HepG2 (cell line): ENCODE measurements at regions not wholly inside any gene's neighbourhood (a gene's known extent, or its start where the extent isn't known, plus 50 kb on each side); places are given as distances from the start of the nearest gene placed in this dataset.

Source experiments
- CEBPB ChIP-seq: IDR thresholded peaks from 2 replicates; pipeline ENCODE4 v1.6.1; 2011; ENCODE audit warnings: low read depth, low read length, improper control_type of control experiment, borderline replicate concordance
- CEBPG ChIP-seq: IDR thresholded peaks from 2 replicates; pipeline ENCODE4 v1.6.1; 2016
- FOXJ3 ChIP-seq: sonication (generic); formaldehyde crosslinking; IDR thresholded peaks from 2 replicates; pipeline ENCODE4 v1.4.0; 2020; ENCODE audit warnings: missing genetic modification reagents, mild to moderate bottlenecking, borderline replicate concordance
- GATAD2A ChIP-seq: IDR thresholded peaks from 2 replicates; pipeline ENCODE4 v1.6.1; 2016
- HMG20A ChIP-seq: IDR thresholded peaks from 2 replicates; pipeline ENCODE4 v1.6.1; 2016; ENCODE audit warnings: borderline replicate concordance
- HMG20B ChIP-seq: conservative IDR thresholded peaks from 2 replicates; pipeline ENCODE4 v1.6.1; 2016; ENCODE audit warnings: missing genetic modification reagents, missing compliant biosample characterization
- IRF9 ChIP-seq: sonication (generic); formaldehyde crosslinking; IDR thresholded peaks from 2 replicates; pipeline ENCODE4 v1.8.0; 2022; ENCODE audit warnings: missing genetic modification reagents, mild to moderate bottlenecking, borderline replicate concordance
- ISL2 ChIP-seq: sonication (generic); formaldehyde crosslinking; IDR thresholded peaks from 2 replicates; pipeline ENCODE4 v1.5.0; 2020; ENCODE audit warnings: missing genetic modification reagents
- NFE2L2 ChIP-seq: fragments of 150-350 bp; IDR thresholded peaks from 2 replicates; pipeline ENCODE4 v1.6.1; 2014; ENCODE audit warnings: low read length
- NFRKB ChIP-seq: fragments of 450-650 bp; IDR thresholded peaks from 2 replicates; pipeline ENCODE4 v1.6.1; 2017
- NR2F1 ChIP-seq, 2 experiments: fragments of 450-650 bp in 1 of 2; formaldehyde crosslinking in 1 of 2; IDR thresholded peaks; 2 replicates each; pipeline versions ENCODE4 v1.5.0 to v1.6.1; 2016 to 2020; ENCODE audit warnings: mild to moderate bottlenecking in 1 of 2, missing compliant biosample characterization in 1 of 2, missing genetic modification reagents in 1 of 2, moderate library complexity in 1 of 2
- PLSCR1 ChIP-seq: sonication (generic); formaldehyde crosslinking; IDR thresholded peaks from 2 replicates; pipeline ENCODE4 v1.5.0; 2020; ENCODE audit warnings: missing genetic modification reagents, mild to moderate bottlenecking, borderline replicate concordance
- RCOR2 ChIP-seq: IDR thresholded peaks from 2 replicates; pipeline ENCODE4 v1.6.1; 2016; ENCODE audit warnings: missing biosample characterization, missing genetic modification reagents
- SOX13 ChIP-seq, 3 experiments: fragments of 450-650 bp in 1 of 3; sonication (generic) in 1 of 3; formaldehyde crosslinking in 1 of 3; IDR thresholded peaks in 2 of 3; conservative IDR thresholded peaks in 1 of 3; 2 replicates each; pipeline versions ENCODE4 v1.5.0 to v1.6.1; 2016 to 2020; ENCODE audit warnings: antibody characterized with exemption in 1 of 3, mild to moderate bottlenecking in 1 of 3, missing compliant biosample characterization in 1 of 3, missing genetic modification reagents in 1 of 3, moderate library complexity in 1 of 3
- SOX6 ChIP-seq, 2 experiments: fragments of 450-650 bp in 1 of 2; sonication (generic) in 1 of 2; formaldehyde crosslinking in 1 of 2; IDR thresholded peaks; 2 replicates each; pipeline versions ENCODE4 v1.4.0 to v1.6.1; 2017 to 2020; ENCODE audit warnings: antibody characterized with exemption in 1 of 2, mild to moderate bottlenecking in 1 of 2, missing genetic modification reagents in 1 of 2
- SRSF9 ChIP-seq: fragments of 200-400 bp; formaldehyde crosslinking; IDR thresholded peaks from 2 replicates; pipeline ENCODE4 v1.6.1; 2018; ENCODE audit warnings: borderline replicate concordance, mild to moderate bottlenecking, low read depth, low read length; ENCODE audit not compliant: insufficient read depth, poor library complexity, severe bottlenecking
- TBX3 ChIP-seq: fragments of 450-650 bp; IDR thresholded peaks from 2 replicates; pipeline ENCODE4 v1.6.1; 2017; ENCODE audit warnings: antibody characterized with exemption, mild to moderate bottlenecking, inconsistent platforms, borderline replicate concordance
- TGIF2 ChIP-seq: IDR thresholded peaks from 2 replicates; pipeline ENCODE4 v1.6.1; 2016; ENCODE audit warnings: control low read depth, missing compliant biosample characterization
- ZBTB3 ChIP-seq: sonication (generic); formaldehyde crosslinking; IDR thresholded peaks from 2 replicates; pipeline ENCODE4 v1.4.0; 2020; ENCODE audit warnings: low read depth, mild to moderate bottlenecking, moderate library complexity, missing genetic modification reagents, borderline replicate concordance
- ZFP90 ChIP-seq: sonication (generic); formaldehyde crosslinking; IDR thresholded peaks from 2 replicates; pipeline ENCODE4 v1.8.0; 2022; ENCODE audit warnings: missing genetic modification reagents, mild to moderate bottlenecking, inconsistent platforms, borderline replicate concordance
- ZMYM2 ChIP-seq: sonication (generic); formaldehyde crosslinking; IDR thresholded peaks from 2 replicates; pipeline ENCODE4 v1.8.0; 2022; ENCODE audit warnings: mild to moderate bottlenecking, missing genetic modification reagents
- ZNF362 ChIP-seq: sonication (generic); formaldehyde crosslinking; IDR thresholded peaks from 2 replicates; pipeline ENCODE4 v1.4.0; 2020; ENCODE audit warnings: missing genetic modification reagents, mild to moderate bottlenecking, borderline replicate concordance
- TF ChIP-seq, protein P1 (sequence below): sonication (generic); formaldehyde crosslinking; IDR thresholded peaks from 2 replicates; pipeline ENCODE4 v1.5.1; 2020; ENCODE audit warnings: mild to moderate bottlenecking, missing genetic modification reagents
- TF ChIP-seq, protein P2 (sequence below): sonication (generic); formaldehyde crosslinking; IDR thresholded peaks from 2 replicates; pipeline ENCODE4 v1.5.0; 2020; ENCODE audit warnings: missing genetic modification reagents, mild to moderate bottlenecking, borderline replicate concordance

- TF ChIP-seq SOX6 (IDR thresholded peaks at IDR 0.05) (no peak), SOX6 (CRISPR knock-in tag; IDR thresholded peaks at IDR 0.05) (peak; percentile 38; the same call in 1 of the 2 replicates), NFE2L2 (no peak), ZNF362 (no peak), ZFP90 (CRISPR knock-in tag) (no peak), TGIF2 (no peak), CEBPB (no peak), RCOR2 (CRISPR knock-in tag) (no peak), TBX3 (no peak), PLSCR1 (CRISPR knock-in tag) (no peak), HMG20A (CRISPR knock-in tag) (peak; percentile 22; the same call in 1 of the 2 replicates), CEBPG (0 out of 2 replicates have a peak, but pooled peaks have one; percentile 31), ZBTB3 (no peak), ISL2 (peak; percentile 32; the same call in 1 of the 2 replicates), HMG20B (CRISPR knock-in tag) (no peak), SRSF9 (no peak), NR2F1 (CRISPR knock-in tag; IDR thresholded peaks at IDR 0.05) (no peak), GATAD2A (CRISPR knock-in tag) (0 out of 2 replicates have a peak, but pooled peaks have one; percentile 49), ZMYM2 (CRISPR knock-in tag) (no peak), NFRKB (no peak), FOXJ3 (CRISPR knock-in tag) (peak; percentile 33; the same call in 1 of the 2 replicates), IRF9 (CRISPR knock-in tag) (no peak), SOX13 (IDR thresholded peaks at IDR 0.05) (no peak), SOX13 (CRISPR knock-in tag; conservative IDR thresholded peaks at IDR 0.05 in 1 of 2, IDR thresholded peaks at IDR 0.05 in 1 of 2) (peak in 1 of 2 experiments; percentile 49; a peak in 1 of 4 replicates)
- TF ChIP-seq, protein P1, sequence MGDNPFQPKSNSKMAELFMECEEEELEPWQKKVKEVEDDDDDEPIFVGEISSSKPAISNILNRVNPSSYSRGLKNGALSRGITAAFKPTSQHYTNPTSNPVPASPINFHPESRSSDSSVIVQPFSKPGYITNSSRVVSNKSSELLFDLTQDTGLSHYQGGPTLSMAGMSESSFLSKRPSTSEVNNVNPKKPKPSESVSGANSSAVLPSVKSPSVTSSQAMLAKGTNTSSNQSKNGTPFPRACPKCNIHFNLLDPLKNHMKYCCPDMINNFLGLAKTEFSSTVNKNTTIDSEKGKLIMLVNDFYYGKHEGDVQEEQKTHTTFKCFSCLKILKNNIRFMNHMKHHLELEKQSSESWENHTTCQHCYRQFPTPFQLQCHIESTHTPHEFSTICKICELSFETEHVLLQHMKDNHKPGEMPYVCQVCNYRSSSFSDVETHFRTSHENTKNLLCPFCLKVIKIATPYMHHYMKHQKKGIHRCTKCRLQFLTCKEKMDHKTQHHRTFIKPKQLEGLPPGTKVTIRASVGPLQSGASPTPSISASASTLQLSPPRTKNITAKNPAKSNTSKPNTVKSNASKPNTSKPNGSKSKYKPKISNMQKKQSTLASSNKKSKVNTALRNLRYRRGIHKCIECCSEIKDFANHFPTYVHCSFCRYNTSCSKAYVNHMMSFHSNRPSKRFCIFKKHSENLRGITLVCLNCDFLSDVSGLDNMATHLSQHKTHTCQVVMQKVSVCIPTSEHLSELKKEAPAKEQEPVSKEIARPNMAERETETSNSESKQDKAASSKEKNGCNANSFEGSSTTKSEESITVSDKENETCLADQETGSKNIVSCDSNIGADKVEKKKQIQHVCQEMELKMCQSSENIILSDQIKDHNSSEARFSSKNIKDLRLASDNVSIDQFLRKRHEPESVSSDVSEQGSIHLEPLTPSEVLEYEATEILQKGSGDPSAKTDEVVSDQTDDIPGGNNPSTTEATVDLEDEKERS (CRISPR knock-in tag), result no peak
- TF ChIP-seq, protein P2, sequence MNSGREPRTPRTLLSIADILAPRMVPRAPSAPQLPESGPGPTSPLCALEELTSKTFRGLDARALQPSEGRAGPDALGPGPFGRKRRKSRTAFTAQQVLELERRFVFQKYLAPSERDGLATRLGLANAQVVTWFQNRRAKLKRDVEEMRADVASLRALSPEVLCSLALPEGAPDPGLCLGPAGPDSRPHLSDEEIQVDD (CRISPR knock-in tag), result no peak
Measured at GRCh38 chr1:59183749-59184317, 113.1 kb upstream of the FGGY start (continued).
